GM18517 (cell line): ENCODE measurements at regions not wholly inside any gene's neighbourhood (a gene's known extent, or its start where the extent isn't known, plus 50 kb on each side); places are given as distances from the start of the nearest gene placed in this dataset.

Source experiments
- ATAC-seq: cut with Tn5 transposase; IDR thresholded peaks from one replicate; pipeline ENCODE4 v1.9.1; 2021; ENCODE audit warnings: mild to moderate bottlenecking, moderate library complexity; ENCODE audit not compliant: unreplicated experiment

GRCh38 chr1:67635055-67635809, 49.8 kb upstream of the GADD45A start:
- ATAC-seq, result no peak
